Thyroid gland (tissue), 4 donors: ENCODE measurements at regions not wholly inside any gene's neighbourhood (a gene's known extent, or its start where the extent isn't known, plus 50 kb on each side); places are given as distances from the start of the nearest gene placed in this dataset.

Experiments used
- CTCF ChIP-seq, 6 experiments: fragments of 200-600 bp in 3 of 6; fragments of 450-650 bp in 3 of 6; sonication (generic) in 3 of 6; IDR thresholded peaks; one replicate each; pipeline ENCODE4 v1.5.1; 2016 to 2019; ENCODE audit warnings: antibody characterized with exemption in 6 of 6, mild to moderate bottlenecking in 2 of 6, inconsistent platforms in 1 of 6, moderate library complexity in 1 of 6
- POLR2A ChIP-seq, 2 donors: fragments of 450-650 bp; IDR thresholded peaks; one replicate each; pipeline ENCODE4 v1.6.1; 2017; ENCODE audit warnings: antibody characterized with exemption in 2 of 2, mild to moderate bottlenecking in 2 of 2, moderate library complexity in 1 of 2

- no peak for TF ChIP-seq CTCF (IDR thresholded peaks at IDR 0.05)
- no peak for TF ChIP-seq POLR2A (IDR thresholded peaks at IDR 0.05)
Measured at GRCh38 chr3:67192466-67192865, 194.4 kb downstream of the KBTBD8 start.
